ENCODE measurements at regions not wholly inside any gene's neighbourhood (a gene's known extent, or its start where the extent isn't known, plus 50 kb on each side); places are given as distances from the start of the nearest gene placed in this dataset.

DNA sequence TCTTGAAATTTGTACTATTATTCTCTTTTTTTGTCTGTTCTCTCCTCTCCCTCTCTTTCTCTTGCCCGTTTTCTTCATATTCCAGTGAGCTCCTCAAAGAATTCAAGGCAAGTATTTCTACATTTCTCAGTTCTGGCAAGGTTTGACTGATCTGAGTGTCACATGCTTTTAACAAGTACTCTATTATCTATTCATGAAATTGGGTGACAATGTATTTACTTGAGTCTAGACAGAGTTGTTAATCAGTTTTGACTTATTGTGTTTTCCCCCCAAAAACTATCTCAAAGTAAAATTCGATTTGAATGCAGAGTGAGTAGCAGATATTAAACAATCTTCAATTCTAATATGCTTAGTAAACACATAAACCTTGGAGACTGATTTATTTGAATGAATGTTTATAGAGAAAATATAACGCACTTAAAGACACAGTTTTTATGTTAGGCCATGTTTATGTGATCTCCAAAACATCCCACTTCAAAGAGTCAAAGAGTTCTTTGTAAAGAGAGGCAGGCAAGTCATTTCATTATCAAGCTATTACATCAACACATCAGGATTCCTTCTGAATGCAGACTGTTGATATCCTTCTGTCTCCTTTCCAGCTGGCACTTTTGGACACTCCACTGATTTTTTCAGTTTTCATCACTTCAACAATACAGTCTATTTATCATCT lies 166.6 kb downstream of the SLITRK6 start:
- TF ChIP-seq TAF1 (IDR thresholded peaks at IDR 0.05; ENCODE audit: borderline replicate concordance, insufficient read depth, low read length) (no peak), SIN3A (IDR thresholded peaks at IDR 0.05; ENCODE audit: borderline replicate concordance, insufficient read depth, low read length) (no peak)
- TF ChIP-seq, protein P1, sequence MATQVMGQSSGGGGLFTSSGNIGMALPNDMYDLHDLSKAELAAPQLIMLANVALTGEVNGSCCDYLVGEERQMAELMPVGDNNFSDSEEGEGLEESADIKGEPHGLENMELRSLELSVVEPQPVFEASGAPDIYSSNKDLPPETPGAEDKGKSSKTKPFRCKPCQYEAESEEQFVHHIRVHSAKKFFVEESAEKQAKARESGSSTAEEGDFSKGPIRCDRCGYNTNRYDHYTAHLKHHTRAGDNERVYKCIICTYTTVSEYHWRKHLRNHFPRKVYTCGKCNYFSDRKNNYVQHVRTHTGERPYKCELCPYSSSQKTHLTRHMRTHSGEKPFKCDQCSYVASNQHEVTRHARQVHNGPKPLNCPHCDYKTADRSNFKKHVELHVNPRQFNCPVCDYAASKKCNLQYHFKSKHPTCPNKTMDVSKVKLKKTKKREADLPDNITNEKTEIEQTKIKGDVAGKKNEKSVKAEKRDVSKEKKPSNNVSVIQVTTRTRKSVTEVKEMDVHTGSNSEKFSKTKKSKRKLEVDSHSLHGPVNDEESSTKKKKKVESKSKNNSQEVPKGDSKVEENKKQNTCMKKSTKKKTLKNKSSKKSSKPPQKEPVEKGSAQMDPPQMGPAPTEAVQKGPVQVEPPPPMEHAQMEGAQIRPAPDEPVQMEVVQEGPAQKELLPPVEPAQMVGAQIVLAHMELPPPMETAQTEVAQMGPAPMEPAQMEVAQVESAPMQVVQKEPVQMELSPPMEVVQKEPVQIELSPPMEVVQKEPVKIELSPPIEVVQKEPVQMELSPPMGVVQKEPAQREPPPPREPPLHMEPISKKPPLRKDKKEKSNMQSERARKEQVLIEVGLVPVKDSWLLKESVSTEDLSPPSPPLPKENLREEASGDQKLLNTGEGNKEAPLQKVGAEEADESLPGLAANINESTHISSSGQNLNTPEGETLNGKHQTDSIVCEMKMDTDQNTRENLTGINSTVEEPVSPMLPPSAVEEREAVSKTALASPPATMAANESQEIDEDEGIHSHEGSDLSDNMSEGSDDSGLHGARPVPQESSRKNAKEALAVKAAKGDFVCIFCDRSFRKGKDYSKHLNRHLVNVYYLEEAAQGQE (IDR thresholded peaks at IDR 0.05; ENCODE audit: insufficient read depth in 1 of 2, low read depth in 2 of 2, low read length in 2 of 2), result no peak
